HG02678 (cell line): ENCODE measurements at regions not wholly inside any gene's neighbourhood (a gene's known extent, or its start where the extent isn't known, plus 50 kb on each side); places are given as distances from the start of the nearest gene placed in this dataset.

Source experiments
- ATAC-seq: cut with Tn5 transposase; IDR thresholded peaks from one replicate; pipeline ENCODE4 v1.9.1; 2021; ENCODE audit warnings: mild to moderate bottlenecking, moderate library complexity; ENCODE audit not compliant: unreplicated experiment

DNA sequence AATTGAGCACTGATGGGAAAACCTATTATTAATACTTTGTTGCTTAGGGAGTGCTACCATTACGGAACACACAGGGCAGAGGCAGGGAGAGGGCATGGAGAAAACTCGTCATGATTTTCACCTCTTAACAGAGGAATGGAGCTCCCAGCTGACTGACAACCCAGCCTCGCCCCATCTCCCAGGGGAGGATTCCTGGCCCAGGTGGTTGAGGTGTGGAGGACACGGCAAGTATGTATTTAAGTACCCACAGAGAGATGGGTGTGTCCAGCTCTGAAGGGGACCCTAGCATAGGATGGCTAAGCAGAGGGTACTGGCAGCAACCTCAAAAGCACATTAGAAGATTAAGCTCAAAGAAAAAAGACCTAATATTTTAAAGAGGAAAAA lies 261.9 kb upstream of the MOCS1 start:
- no peak for ATAC-seq

- ATAC-seq: no peak
Observed at GRCh38 chr6:40195428-40196134, 261.3 kb upstream of the MOCS1 start.

DNA sequence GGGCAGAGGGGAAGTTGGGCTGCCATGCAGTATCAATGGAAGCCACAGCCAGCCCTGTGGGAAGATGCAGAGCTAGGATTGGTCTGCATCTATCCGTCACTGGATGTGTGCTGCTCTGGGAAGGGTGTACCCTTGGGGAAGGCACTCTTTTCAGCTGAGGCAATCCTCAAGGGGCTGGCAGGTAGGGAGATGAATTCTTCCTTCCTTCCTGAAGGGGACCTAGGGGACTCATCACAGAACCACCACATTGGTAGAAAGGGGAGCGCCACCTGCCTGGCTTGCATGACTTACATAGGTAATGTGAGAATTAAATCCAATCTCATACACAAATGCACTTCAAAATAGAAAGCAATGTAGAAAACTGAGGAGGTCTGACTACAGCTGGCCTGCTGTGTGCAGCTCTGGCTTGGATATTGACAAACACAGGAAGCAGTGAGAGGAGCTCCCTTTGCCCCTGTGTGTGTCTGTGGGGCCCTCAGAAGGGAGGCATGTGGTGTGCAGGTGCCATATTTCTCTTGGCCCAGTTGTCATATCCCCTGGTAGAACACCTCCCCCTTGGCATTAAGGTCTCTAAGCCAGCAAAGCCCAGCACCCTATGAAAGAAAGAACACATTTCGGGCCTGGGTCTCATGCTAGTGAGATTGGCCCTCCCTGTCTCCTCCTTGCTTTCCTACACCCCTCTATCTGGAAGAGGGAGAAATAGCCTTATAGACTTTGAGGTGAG lies 260.3 kb upstream of the MOCS1 start:
- ATAC-seq: no peak

- no peak for ATAC-seq
Observed at GRCh38 chr6:40192516-40192915, 258.3 kb upstream of the MOCS1 start.

- ATAC-seq: no peak
Observed at GRCh38 chr6:40188931-40189330, 254.7 kb upstream of the MOCS1 start.

DNA sequence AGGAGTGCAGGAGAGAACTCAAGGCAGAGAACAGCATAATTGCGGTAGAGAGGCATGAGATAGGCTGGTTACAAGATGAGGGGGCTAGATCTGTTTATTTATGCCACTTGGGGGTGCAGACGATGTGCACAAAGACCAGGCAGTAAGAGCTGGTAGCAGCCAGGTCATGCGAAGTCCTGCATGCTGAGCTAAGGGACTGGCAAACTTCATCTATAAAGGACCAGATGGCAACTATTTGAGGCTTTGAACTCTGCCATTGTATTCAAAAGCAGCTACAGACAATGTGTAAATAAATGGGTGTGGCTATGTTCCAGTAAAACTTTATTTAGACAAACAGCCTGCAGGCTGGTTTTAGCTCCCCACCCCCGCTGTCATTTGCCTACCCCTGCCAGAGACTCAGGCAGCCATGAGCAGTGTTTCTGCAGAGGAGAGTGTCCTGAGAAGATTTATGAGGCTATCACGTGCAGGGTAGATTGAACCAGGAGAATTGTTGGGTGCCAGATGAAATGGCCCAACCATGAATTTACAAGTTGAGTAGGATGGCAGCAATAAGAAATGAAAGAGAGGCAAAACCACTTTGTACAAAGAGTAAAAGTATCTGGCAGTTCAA lies 253.4 kb upstream of the MOCS1 start:
- no peak for ATAC-seq

DNA sequence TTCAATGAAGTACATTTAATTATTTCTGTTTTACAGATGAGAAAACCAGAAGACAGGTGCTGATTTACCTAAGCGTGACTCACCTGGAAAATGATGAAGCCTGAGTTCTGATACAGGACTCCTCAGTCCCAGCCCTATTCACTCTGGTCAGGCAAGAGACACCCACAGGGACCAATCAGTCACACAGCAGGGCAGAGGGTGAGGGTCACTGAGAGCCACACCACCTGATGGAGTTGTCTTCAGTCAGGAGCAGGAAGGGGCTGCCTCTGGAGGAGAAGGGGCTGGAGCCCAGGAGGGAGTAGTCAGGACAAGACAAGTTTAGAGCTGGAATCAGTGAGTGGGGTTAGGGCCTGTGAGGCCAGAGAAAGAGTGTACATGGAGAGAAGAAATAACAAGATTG lies 251.2 kb upstream of the MOCS1 start:
- no peak for ATAC-seq

DNA sequence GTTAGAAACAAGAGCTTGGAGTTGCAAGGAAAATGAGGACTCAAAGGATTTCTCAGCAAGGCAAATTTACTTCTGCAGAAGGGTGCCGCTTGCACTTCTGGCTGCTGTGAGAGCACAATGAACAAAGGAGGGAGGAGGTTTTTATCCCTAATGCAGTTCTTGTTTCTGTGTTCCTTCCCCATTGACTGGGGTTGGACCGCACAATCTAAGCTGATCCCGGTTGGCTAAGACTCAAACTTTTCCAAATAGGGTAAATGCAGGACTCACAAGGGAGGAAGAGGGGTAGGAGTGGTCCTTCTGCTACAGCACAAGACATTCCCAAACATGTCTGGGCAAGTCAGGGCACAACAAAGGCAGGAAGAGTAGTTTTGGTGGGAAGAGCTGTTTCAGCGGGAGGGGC lies 249.6 kb upstream of the MOCS1 start:
- ATAC-seq: no peak

DNA sequence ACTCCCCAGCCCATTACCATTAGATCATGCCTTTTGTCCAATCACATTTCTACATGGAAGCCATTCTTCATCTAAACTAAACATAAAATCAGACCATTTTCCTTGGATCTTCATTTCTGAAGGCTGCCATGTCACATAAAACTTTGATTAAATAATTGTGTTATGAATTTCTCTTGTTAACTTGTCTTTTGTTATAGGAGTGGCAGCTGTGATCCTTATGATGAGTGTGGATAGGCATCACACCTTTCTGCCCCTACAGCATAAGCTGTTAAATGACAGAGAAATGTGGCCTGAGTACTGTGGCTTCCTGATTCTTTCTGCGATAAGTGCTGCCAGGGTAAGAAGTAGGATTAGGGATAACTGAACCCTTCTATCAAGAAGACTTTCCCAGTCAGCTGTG lies 247.1 kb upstream of the MOCS1 start:
- ATAC-seq: no peak

DNA sequence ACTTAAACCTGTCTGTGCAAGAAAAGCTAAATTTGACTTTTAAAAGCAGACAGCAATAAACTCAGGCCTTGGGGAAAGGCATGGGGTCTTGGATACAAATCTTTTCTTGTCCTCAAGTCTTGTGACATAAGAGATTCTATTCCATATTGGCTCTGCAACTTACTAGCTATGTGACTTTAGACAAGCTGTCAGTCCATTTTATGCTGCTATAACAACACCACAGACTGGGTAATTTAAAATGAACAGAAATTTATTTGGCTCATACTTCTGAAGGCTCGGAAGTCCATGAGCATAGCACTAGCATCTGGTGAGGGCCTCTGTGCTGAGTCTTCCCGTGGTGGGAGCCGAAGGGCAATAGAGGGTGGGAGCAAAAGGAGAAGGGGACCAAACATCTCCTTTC lies 246.0 kb upstream of the MOCS1 start:
- no peak for ATAC-seq

DNA sequence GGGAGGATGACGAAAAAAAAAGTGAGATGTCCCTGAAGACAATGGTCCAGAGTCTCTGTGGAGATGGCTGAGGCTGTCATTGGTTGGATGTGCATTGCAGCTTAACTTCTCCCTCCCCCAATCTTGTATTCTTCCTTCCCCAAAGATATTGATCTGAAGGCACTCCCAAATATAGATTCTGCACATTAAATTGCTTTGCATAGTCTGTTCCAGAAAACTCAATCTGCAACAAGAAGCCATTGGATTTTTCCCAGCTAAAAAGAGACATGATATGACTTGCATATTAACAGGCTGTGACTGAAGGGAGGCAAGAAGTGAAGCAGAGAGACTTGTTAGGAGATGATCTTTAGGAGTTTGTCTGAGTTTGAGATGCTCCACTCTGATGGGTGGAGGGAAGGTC lies 245.2 kb upstream of the MOCS1 start:
- no peak for ATAC-seq

- no peak for ATAC-seq
Observed at GRCh38 chr6:40177598-40177997, 243.3 kb upstream of the MOCS1 start.

DNA sequence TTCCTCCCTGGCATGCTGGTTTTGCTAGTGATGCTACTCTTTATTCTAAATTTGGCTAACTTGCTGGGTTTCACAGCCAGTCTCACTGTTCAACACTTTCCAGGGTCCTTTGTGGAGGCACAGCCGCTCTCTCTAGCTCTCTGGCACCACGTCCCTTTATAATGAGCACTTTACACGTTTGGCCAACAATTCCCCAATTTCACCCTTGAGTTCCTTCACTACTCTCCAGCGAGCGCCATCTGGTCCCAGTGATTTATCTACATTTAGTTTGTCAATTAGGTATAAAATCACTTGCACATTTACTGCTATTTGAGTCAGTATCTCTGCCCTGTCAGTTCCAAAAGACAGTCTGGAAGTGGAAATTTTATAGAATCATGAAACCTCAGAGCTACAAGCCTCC lies 241.9 kb upstream of the MOCS1 start:
- no peak for ATAC-seq

DNA sequence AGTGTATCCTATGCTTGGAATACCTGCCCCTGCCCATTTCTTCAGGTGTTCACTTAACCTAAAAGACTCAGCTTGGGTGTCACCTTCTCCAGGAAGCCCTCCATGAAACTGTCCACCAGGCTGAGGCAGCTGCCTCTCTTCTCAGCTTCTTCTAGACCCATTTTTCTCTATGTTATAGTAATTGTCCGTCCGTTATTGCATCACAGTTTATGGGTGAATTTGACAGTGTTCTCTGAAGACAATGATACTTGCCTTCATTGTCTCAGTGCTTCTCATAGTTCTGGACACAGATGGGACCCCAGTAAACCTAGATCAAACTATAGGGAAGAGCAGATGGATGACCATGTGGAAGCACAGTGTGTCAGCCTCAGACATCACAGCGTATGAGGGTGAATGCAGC lies 238.0 kb upstream of the MOCS1 start:
- no peak for ATAC-seq

DNA sequence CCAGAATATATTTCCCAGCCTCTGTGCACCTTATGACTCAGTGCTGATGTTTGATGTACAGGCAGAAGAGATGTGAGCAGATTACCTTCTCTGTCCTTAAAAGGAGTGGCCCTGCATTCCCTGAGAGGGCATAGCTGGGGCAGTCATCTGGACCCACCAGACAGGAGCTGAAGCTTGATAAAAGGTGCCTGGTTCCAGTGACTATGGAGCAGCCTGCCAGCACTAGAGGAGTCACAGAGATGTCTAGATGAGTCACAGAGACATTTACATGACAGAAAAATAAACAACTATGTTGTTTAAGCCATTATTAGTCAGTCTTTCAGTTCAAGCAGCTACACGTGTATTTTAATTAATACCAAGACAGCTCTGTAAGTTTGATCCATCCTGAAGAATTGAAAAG lies 237.1 kb upstream of the MOCS1 start:
- no peak for ATAC-seq

DNA sequence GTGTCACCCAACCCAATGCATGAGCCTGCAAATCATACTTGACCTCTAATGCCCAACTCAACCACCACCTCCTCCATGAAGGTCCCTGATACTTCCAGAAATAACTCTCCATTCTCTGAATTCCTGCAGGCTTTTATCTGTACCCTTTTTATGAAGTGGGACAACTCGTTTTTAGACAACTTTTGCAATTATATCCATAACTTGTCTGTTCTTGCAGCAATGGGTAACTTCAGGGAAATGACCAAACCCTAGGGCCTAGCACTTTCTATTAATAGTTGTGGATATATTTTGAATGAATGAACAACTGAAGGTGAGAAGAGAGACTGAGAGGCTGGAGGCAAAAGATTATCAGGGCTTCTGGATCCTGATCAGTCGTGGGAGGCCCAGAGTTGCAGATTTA lies 236.6 kb upstream of the MOCS1 start:
- ATAC-seq: no peak

GRCh38 chr6:40169878-40170277 lies 235.6 kb upstream of the MOCS1 start:
- ATAC-seq: no peak

GRCh38 chr6:40166963-40167362 lies 232.7 kb upstream of the MOCS1 start:
- ATAC-seq: no peak

- ATAC-seq: no peak
Observed at GRCh38 chr6:40165036-40165709, 230.9 kb upstream of the MOCS1 start.

- ATAC-seq: no peak
Observed at GRCh38 chr6:40164345-40164755, 230.1 kb upstream of the MOCS1 start.

GRCh38 chr6:40163924-40164323 lies 229.7 kb upstream of the MOCS1 start:
- ATAC-seq: no peak

- ATAC-seq: no peak
Observed at GRCh38 chr6:40162074-40162473, 227.8 kb upstream of the MOCS1 start.
